HG02623 (cell line): ENCODE measurements at regions not wholly inside any gene's neighbourhood (a gene's known extent, or its start where the extent isn't known, plus 50 kb on each side); places are given as distances from the start of the nearest gene placed in this dataset.

ENCODE experiments used
- ATAC-seq: cut with Tn5 transposase; IDR thresholded peaks from one replicate; pipeline ENCODE4 v1.9.1; 2021; ENCODE audit warnings: moderate library complexity; ENCODE audit not compliant: unreplicated experiment

DNA sequence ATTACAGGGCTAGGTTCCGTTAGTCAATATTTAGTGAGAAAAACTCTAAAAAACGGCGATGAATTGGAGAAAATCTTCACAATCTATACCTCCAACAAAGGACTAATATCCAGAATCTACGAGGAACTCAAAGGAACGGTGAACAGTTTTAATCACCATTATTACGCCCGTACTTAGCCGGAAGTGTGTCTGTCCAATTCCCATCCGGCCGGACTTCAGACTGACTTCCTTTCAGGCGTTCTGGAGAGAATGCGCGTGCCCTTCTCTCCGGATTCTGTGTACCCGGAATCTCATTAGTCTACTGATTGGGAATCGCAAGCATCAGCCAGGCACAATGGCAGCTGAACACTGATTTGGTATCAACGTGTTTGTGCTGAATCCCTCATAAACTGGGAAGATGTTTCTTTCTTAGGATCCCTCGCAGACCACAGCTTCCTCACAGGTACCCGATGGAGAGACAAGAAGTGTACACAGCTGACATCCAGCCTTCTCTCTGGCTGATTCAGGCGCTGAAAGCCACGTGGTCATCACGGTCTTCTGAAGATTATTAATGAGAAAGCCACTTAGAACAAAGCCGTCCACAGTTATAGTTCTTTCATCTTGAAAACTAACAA lies 239.9 kb downstream of the ZNF516 start:
- no peak for ATAC-seq

DNA sequence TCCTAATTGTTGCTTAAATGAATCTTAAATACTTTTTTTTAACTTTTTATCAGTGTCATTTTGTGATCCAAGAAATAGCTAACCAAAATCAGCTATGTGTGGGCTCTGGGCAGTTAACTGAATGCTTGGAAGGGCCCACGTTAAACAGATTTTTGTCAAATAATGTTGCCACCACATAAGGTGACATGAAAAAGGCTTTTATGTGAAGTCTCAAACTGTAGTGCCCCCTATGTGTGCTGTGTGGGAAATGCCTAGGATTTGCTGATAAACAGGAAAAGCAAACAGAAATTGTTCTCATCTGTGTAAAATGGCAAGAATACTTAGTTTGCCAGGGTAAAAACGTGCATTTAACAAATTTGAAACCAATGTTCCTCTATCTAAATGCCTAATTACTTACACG lies 242.2 kb downstream of the ZNF516 start:
- no peak for ATAC-seq

DNA sequence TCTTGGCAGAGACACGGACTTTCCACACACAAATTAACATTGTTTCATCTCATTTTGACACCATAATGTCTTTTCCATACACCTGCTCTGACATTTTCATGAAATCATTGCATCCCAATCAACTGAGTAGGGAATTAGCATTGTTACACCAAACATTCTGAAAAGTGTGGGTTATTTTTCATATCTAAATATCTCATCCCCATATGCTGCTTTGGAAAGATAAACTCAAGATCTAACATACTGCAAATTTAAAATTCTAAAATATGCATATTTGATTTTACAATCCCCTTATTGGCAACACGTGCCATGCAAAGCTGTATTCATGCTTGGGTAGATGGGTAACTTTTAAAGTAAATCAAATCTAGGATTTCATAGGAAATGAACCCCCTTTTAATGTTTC lies 242.9 kb downstream of the ZNF516 start:
- ATAC-seq: no peak

DNA sequence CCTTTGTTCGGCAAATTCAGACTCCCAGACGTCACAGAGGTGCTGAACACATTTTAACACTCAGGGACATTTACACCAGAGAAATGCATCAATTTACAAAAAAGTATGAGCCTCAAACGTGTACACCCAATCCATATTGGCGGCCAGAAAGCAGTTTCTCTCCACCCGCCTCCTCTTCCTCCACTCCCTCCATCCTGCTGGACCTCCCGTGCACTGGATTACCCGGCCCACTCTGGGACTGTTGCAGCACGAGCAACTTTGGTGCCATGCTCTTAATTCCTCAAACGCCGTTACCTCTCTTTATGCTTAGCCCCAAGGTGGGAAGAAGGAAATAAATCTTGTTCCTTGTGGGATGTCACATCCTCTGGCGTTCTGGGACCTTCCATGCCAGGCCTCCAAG lies 243.4 kb downstream of the ZNF516 start:
- no peak for ATAC-seq

DNA sequence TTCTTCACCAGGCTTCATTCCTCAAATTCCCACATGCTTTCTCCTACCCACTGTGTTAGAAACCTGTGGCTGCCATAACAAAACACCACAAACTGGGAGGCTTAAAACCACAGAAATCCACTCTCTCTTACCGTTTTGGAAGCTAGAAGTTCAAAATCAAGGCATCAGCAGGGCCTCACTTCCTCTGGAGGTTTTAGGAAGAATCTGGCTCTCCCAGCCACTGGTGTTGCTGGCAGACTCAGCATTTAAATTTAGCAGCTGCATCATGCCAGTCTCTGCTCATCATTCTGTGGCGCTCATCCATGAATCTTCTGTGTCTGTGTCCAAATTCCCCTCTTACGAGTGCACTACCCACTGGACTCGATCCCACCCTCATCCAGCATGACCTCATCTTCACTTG lies 248.5 kb downstream of the ZNF516 start:
- no peak for ATAC-seq

DNA sequence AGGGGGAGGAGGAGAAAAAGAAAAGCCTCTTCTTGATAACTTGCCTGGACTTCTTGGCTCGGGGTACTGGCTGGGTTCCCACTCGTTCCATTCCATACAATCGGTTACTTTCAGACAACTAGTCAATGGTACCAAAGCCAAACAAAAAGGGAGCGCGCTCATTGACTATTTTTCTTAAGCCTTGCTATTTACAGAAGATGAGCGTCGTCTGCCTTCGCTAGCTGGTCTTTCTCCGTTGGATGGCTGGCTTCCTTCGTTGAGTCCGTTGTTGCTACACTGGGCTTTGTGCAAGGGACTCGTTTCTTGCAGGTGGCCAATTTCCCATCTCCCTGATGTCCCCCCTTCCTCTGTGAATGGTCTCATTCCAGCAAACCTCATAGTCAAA lies 260.4 kb downstream of the ZNF516 start:
- no peak for ATAC-seq

DNA sequence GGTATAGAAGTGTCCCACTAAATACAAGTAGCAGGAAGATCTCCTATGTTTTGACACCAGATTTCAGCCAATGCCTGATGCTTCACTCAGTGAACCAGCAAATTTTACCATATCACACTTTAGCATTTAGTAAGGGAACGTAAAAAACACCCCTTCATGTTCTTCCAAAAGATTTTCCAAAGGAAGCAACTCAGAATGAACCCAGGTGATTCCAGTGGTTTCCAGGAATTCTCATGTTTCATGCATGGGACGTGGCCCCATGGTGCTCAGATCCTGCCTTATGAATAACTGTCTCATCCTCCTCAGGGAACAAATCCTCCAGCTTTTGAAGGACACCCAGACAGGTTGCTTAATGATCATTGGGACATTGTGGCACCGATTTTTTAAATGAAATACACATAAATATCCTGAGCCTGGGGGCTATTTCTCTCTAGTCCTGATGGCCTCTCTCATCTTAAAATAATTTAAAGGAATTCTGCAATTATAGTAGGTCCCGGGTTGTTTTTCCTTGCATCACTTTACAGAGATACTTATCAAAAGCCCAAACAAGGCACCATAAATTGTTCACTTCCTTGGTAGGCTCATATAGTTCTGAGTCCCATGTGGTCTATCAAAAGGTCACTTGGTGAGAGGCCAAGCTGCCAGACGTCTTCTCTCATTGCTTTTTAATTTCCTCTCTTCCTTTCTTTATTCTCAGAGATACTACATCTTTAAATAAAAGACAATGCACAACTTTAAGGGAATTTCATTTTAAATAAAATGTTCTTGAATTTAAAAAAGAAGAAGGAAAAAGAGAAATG lies 261.0 kb downstream of the ZNF516 start:
- no peak for ATAC-seq

DNA sequence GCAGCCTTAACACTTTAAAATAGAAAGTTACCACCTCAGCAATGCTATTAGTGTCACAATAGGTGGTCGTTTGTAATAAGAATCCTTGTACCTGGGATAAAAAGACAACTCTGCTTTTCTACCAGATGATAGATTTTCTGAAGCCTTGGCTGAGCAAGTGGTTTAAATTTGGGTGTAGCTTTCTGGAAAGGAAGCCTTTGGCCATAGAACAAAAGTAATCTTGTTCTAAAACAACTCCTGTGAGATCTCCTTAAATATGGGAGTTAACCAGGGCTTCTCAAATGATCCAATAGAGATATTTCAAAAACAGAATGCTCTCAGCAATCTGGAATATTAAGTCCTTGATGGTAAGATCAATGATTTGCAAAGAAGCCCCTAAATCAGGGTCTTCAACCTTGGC lies 261.6 kb downstream of the ZNF516 start:
- ATAC-seq: no peak

DNA sequence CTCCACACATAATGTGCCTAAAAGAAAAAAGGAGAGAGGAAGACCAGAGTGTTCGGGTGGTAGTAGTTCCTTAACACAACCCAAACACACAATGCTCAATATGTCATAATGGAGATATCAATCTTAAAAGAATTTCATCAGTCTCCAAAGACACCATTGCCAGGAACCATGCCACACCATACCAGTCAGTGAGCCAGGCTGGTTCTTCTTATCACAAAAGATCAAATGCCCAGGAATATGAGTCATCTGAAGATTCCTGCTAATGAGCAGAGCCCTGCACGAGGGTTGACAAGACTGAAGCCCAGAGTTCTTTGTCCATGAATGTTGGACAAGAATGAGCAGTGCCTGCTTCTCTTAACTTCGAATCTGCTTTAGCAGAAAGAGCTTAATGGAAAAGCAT lies 262.3 kb downstream of the ZNF516 start:
- ATAC-seq: no peak

DNA sequence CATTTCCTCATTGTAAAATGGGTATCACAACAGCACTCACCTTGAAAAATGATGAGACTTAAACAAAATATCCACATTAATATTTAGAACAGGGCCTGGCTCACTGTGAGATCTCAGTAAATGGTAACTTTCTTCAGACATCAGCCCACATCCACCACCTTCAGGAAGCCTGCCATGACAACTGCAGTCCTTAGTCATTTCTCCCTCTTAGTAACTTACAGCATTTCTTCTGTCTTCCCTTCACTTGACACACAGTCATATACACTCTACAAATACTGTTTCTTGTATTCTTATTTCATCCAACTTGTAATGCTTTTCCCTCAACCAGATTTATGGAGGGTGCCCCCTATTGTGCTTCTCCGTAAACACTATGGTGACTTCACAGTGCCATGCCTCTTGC lies 263.0 kb downstream of the ZNF516 start:
- no peak for ATAC-seq

DNA sequence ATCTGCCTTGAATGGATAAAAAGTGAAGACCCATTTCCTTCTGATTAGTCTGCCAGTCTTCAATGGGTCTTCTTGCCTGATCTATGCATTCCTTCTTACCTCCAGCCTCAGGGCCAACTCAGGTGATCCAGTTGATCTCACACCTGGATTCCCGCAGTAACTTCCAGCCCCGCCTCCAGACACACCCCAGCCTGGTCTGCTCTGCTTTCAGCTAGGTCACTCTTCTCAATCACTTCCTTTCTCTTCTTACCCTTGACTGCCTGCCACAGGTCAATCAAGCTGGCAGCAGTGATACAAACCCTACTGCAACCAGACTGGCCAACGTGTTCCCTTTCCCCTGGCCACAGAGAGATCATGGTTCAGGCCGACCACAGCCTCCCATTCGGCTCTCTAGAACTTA lies 263.6 kb downstream of the ZNF516 start:
- no peak for ATAC-seq

DNA sequence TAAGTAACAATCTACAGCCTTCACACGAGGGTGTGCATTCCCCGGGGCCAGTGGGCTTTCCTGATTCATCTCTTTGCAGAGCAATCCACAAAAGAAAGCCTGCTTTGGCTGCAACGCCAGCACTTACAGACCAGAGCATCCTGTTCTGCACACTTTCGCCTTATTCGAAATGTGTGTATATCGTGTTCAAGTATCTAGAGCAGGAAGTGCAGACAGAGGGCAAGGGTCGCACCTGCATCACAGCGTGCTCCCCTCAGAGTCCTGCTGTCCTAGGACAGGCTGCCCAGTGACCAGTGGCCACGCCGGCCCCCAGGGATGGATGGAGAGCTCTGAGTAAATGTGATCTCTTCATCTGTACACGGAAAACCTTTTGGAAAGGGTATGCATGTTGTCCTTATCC lies 264.3 kb downstream of the ZNF516 start:
- ATAC-seq: no peak

DNA sequence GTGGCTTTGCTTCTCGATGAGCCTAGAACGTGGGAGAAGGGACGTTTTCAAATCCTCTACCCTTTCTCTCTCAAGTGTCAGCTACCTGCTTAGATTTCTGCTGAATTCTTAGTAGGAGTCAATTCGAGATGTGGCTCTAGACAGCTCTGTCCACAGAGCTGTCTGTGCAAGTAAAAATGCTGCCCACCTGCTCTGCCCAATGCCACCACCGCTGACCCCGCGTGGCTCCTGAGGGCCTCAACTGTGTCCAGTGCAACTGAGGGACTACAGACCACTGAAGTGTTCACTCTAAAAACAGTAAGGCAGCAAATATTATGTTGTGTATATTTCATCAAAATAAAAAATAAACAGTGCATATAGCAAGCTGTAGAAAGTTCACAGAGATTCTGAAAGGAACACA lies 266.3 kb downstream of the ZNF516 start:
- no peak for ATAC-seq

DNA sequence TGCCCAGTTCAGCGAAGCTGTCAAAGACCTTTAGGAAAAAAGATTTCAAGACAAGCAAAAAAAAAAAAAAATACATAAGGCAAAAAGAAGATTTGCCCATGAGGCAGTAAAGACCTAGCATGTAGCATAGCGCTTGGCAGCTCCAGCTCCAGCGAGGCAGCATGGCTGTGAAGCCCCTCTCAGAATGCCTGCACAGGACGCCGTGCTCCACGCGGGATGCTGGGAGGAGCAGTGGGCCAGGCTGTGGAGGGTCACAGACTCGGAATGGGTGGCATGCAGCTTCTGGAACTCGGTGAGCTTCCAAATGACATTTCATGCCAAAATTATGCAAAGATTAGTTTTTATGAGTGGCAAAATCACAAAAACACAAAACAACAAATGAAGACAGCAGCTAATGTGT lies 267.3 kb downstream of the ZNF516 start:
- no peak for ATAC-seq

DNA sequence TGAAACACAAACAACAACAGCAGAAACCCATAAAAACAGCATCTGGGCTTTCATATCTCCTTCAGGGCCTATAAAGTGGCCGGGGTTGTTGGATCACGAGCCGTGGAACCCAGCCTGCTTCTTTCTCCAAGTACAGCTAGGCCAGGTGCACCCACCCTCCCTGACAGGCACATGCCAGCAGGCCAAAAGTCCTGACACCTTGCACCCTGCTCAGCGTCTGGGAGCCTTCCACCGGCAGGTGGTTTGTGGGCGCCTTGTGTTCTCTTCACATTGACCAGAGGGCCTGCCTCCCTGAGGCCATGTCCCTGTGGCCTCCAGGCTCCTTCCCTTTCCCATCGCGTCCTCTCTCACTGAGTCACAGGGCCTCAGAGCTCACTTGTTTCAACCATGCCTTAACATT lies 271.6 kb downstream of the ZNF516 start:
- no peak for ATAC-seq

DNA sequence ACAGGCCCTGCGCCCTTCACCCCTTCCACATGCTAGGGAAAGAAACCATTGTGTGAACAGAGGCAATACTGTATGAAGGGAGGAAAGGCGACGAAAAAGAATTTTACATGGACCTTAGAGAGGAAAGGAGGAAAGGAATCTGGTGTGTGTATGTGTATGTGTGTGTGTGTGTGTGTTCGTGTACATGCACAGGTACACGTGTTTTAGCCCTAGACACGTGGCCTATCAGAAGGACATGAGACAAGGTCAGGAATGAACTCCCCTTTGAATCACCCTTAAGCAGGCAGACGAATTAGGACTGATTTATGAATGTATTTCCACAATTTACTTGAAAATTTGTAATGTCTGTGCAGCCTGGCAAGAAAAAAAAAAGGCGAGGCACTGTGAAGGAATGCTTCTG lies 276.0 kb downstream of the ZNF516 start:
- ATAC-seq: no peak

DNA sequence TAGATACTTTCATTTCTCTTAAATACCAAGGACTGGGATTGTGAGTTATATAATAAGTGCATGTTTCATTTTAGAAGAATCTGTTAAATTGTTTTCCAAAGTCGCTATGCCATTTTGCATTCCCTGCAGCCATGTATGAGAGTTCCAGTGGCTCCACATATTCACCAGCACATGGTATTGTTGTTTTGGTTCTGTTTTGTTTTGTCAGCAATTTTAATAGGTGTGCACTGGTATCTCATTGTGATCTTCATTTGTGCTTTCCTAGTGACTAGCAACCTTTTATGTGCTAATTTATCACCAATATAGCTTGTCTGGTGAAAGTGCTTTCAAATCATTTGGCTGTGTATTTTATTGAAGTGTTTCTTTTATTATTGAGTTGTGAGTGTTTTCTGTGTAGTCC lies 278.9 kb downstream of the ZNF516 start:
- no peak for ATAC-seq

DNA sequence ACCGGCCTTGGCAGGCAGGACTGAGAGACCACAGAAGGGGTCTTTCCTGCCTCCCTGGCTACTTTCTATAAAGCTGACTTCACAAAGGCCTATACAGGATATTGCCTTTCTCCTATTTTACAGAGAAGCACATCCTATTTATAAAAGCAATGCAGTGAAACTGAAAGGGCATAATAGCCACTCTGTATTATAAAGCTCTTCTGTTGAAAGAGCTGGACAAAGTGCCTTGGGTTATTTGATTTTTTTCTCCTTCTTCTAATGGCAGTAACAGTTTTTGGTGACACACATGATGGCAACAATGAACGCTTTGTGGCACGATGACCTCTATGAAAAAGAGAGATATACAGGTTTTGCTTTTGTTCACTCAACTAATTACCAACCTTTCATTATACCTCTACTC lies 281.1 kb downstream of the ZNF516 start:
- ATAC-seq: no peak

DNA sequence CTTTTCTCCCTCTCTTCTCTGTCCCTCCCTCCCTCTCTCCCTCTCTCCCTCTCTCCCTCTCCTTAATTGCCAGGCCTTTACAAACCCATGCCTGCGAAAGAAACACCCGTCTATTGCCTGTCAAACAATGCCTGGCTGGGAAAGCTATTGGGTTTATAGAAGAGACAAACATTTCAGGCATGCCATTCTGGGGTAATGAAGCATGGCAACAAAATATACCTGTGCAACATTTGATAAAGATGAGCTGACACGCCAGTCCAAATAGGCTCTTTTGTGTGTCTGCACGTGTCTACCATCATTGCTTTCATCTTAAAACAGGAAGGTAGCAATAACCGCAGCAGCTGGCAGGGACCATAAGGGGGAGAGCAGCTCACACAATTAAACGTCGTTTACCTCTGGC lies 282.1 kb downstream of the ZNF516 start:
- no peak for ATAC-seq

DNA sequence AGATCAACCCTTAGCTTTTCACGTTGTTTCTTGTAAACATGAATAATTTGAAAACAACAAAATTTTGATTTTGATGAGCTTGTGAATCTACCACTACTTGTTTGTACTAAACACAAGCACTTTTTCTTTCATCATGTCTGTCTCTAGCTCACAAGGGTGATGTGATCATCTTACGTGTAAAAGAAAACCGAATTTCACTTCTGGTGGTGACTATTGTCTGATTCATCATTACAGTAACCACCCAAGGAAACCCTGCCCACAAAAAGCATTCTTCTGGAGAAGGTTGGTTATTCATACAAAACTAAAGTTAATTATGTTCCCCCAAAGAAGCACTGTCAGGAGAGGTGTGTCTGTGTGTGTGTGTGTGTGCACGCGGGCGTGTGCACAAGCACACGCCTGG lies 285.4 kb downstream of the ZNF516 start:
- no peak for ATAC-seq

DNA sequence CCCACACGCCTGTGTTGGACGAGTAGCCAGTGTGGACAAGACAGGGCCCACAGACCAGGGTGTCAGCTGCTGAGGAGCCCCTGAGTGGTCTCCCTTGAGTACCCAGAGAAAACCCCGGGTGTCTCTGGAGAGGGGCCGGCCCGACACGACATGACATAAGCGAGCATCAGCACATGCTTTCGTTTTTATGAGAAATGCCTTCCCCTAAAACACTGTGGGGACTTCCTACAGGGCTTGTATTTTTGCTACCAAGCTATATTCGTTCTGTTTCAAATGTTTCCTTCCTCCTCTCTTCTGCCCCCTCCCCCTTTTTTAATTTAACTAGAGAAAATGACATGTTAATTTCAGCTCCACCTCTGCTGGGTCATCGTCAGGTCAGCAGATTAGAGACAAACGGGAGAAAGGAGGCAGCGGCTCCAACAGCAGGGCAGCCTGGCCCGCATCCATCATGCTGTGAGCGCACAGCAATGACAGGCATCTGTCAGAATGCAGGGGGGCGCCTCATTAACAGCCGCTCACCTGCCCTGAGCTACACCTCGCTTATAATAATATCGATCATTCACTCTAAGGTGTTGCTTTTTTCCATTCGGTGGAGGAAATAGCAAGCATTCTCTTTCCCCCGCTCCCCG lies 286.2 kb downstream of the ZNF516 start:
- ATAC-seq: no peak

DNA sequence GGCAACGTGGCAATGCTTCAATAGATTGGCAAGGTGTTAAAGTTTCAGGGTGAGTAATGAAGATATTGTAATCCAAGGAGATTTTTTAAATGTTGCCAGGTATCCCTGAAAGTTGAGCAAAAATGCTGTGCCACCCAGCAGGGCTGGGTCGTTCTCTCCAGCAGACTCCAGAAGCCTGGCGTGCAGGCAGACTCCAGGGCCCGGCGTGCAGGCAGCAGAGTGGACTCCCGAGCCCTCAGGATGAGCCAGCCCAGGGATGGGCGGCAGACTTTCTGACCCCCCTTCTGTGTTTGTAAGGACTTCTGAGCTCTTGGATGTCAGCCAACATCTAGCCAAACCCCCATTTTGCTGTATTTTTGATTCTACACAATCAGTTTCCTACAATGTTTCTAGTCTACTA lies 289.1 kb downstream of the ZNF516 start:
- ATAC-seq: no peak

DNA sequence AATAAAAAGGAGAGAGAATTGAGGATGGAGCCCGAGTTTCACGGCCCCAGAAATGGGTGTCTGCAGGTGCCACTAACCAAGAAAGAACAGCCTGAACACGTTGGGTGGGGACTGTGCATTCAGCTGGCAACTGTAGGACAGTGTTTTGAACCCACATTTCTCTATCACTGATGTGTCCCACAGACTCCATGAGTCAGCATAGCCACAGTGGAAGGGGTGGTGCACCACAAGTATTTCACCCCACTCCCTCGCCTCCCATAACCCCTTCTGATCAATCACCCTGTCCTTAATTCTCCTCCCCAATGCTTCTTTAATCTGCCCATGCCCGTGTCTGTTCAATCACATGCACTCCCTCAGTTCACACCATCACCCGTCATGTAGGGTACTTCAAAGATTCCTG lies 291.5 kb downstream of the ZNF516 start:
- ATAC-seq: no peak
